ENCODE measurements at regions not wholly inside any gene's neighbourhood (a gene's known extent, or its start where the extent isn't known, plus 50 kb on each side); places are given as distances from the start of the nearest gene placed in this dataset.

DNA sequence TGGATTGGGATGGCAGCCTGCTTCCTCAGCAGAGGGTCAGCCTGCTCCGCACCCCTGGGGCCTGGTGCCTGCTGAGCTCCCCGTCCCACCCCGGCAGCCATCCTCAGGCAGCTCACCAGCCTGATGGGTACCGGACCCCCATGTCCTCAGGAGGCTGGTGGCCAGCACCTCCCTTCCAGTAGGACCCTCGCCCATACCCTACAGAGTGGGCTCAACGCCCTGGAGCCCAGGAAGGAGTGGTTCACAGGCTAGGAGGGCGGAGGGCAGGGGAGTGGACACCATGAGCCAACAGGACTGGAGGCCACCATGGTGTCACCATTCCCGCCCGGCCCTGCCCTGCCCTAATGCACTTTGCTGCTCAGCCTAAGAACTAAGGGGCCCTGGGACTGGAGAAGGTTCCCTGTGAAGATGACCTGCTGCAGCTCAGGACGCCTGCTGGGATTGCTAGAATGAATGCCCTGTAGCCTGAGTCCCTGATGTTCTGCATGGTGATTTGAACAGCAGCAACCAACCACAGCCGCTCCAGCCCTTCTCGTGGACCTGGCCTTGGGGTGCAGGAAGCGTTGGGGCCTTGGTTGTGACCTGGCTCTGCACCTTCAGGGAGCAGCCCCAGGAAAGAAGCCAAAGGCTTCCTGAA lies 1080.8 kb downstream of the BRD1 start:
- Histone ChIP-seq H3K9me3 (replicated peaks in 1 of 3) (no peaks in the 10 kb centered on the region), H3K36me3 (replicated peaks in 1 of 2) (no peaks in the 10 kb centered on the region), H3K4me1 (replicated peaks in 1 of 2) (no peaks in the 10 kb centered on the region), H3K4me3 (no peak overlapping the region), H3K27me3 (no peaks in the 10 kb centered on the region), H3K27ac (no peak overlapping the region)
- TF ChIP-seq POLR2A (IDR thresholded peaks at IDR 0.05): no peak
- TF ChIP-seq, protein P1, sequence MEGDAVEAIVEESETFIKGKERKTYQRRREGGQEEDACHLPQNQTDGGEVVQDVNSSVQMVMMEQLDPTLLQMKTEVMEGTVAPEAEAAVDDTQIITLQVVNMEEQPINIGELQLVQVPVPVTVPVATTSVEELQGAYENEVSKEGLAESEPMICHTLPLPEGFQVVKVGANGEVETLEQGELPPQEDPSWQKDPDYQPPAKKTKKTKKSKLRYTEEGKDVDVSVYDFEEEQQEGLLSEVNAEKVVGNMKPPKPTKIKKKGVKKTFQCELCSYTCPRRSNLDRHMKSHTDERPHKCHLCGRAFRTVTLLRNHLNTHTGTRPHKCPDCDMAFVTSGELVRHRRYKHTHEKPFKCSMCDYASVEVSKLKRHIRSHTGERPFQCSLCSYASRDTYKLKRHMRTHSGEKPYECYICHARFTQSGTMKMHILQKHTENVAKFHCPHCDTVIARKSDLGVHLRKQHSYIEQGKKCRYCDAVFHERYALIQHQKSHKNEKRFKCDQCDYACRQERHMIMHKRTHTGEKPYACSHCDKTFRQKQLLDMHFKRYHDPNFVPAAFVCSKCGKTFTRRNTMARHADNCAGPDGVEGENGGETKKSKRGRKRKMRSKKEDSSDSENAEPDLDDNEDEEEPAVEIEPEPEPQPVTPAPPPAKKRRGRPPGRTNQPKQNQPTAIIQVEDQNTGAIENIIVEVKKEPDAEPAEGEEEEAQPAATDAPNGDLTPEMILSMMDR (IDR thresholded peaks at IDR 0.05): no peak
- intact Hi-C loops (cut with DNase I): no loop called here
- DNase-seq: peak in 2 of 7 donors; percentile 13 to 33
- WGBS, 4 donors: 83 to 89% (median 87%) methylated on average over 7 to 13 of the region's 13 CpGs

DNA sequence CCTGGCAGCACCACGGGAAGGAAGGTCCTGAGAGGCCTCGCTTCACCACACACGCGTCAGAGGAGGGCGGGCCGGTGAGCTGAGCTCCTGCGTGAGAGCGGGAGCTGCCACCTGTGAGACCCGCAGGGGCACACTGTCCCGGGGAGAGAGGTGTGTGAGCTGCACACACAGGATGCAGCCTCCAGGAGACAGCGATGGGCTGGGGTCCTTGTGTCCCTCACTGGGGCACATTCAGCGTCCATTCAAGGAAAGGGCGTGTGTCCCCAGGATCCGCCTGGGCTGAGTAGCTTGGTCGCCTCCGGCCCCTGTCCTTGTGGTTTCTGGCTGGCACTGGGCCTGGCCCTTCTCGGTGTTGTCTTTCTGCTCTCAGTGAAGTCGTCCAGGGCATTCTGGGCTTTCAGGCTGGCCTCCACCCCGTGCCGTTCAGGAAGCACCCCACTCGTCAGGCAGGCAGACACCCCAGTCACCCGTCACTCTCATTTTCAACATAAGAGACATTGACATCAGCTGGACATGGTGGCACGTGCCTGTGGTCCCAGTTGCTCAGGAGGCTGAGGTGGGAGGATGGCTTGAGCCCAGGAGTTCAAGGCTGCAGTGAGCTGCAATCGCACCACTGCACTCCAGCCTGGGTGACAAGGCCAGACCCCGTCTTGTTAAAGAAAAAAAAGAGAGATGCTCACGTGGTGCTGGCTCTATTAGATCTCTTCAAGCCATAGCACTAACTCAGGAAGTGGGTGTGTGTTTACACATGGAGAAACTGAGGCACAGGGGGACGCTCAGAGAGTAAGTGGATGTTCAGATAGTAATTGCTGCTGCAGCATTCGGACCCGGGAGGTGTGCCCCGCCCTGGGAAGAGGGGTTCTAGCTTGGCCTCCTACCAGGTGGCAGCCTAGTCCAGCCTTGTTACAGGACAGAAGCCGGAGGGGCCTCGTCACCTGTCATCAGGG lies 1081.6 kb downstream of the BRD1 start:
- intact Hi-C loops (cut with DNase I): no loop called here
- peak in 2 of 7 donors; percentile 16 to 31 for DNase-seq
- WGBS, 4 donors: 65 to 78% (median 72%) methylated on average over 11 to 32 of the region's 32 CpGs
- Histone ChIP-seq H3K4me1 (replicated peaks in 1 of 2) (no peaks in the 10 kb centered on the region), H3K9me3 (replicated peaks in 1 of 3) (no peaks in the 10 kb centered on the region), H3K27ac (no peak overlapping the region), H3K36me3 (replicated peaks in 1 of 2) (no peaks in the 10 kb centered on the region), H3K4me3 (no peak overlapping the region), H3K27me3 (no peaks in the 10 kb centered on the region)
- TF ChIP-seq, protein P1 (IDR thresholded peaks at IDR 0.05): no peak
- TF ChIP-seq POLR2A (IDR thresholded peaks at IDR 0.05): no peak

DNA sequence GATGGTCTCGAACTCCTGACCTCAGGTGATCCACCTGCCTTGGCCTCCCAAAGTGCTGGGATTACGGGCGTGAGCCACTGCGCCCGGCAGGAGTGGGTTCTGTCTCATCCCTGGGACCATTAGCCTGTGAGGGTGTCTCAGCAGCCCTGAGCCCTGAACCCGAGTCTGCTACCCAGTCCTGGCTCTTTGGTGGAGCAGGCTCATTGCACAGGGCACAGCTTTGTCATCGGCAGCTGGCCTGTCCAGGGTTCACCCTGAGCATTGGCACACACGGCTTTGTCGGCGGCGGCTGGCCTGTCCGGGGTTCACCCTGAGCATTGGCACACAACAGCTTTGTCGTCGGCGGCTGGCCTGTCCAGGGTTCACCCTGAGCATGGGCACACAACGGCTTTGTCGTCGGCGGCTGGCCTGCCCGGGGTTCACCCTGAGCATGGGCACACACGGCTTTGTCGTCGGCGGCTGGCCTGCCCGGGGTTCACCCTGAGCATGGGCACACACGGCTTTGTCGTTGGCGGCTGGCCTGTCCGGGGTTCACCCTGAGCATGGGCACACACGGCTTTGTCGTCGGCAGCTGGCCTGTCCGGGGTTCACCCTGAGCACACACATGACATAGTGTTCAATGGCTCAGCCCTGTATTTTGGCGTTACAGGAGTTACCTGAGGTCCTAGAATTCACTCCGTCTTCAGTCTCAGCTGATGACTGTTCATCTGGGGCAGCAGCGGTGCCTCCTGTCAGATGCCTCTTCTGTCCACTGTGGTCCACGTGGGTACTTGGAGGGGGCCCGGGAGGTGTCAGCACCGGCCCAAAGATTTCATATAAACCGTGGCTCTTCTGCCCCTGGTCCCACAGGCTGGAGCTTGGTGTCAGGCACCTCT lies 1082.5 kb downstream of the BRD1 start:
- DNase-seq: peak in 2 of 7 donors; percentile 7 to 29
- 79 to 93% (median 87%) methylated on average over 17 to 40 of the region's 40 CpGs for WGBS, 4 donors
- no peaks in the 10 kb centered on the region for H3K27me3 ChIP-seq
- no peaks in the 10 kb centered on the region for H3K36me3 ChIP-seq (replicated peaks in 1 of 2)
- H3K27ac ChIP-seq: no peak overlapping the region
- intact Hi-C loops (cut with DNase I): no loop called here
- H3K4me3 ChIP-seq: no peak overlapping the region
- no peaks in the 10 kb centered on the region for H3K4me1 ChIP-seq (replicated peaks in 1 of 2)
- TF ChIP-seq POLR2A (IDR thresholded peaks at IDR 0.05): no peak
- TF ChIP-seq, protein P1 (IDR thresholded peaks at IDR 0.05): no peak
- H3K9me3 ChIP-seq (replicated peaks in 1 of 3): no peaks in the 10 kb centered on the region

DNA sequence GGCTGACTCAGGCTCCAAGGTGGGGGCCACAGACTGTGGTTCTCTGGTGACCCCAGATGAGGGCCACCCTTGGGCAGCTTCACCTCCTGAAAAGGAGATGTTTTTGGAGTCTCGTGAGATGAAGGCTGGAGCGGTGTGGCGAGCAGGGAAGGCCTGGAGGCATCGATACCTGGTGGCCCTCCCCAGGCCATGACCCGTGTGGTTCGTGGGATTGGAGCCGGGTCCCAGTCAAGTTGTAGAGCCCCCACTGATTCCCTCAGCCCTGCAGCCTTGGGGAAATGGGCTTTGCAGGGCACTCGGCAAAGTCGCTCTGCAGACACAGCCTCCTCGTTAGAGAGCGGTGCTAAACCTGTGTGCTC lies 1083.4 kb downstream of the BRD1 start:
- no peak overlapping the region for H3K27ac ChIP-seq
- H3K27me3 ChIP-seq: no peaks in the 10 kb centered on the region
- TF ChIP-seq POLR2A (IDR thresholded peaks at IDR 0.05): no peak
- TF ChIP-seq, protein P1 (IDR thresholded peaks at IDR 0.05): no peak
- H3K36me3 ChIP-seq (replicated peaks in 1 of 2): no peaks in the 10 kb centered on the region
- peak in 2 of 7 donors; percentile 5 to 27 for DNase-seq
- no peaks in the 10 kb centered on the region for H3K9me3 ChIP-seq (replicated peaks in 1 of 3)
- 91 to 94% (median 92%) methylated on average over 9 to 11 of the region's 11 CpGs for WGBS, 4 donors
- H3K4me3 ChIP-seq: no peak overlapping the region
- intact Hi-C loops (cut with DNase I): no loop called here
- H3K4me1 ChIP-seq (replicated peaks in 1 of 2): no peaks in the 10 kb centered on the region

Data from adrenal gland (tissue), 9 donors.